ENCODE measurements at regions not wholly inside any gene's neighbourhood (a gene's known extent, or its start where the extent isn't known, plus 50 kb on each side); places are given as distances from the start of the nearest gene placed in this dataset.

DNA sequence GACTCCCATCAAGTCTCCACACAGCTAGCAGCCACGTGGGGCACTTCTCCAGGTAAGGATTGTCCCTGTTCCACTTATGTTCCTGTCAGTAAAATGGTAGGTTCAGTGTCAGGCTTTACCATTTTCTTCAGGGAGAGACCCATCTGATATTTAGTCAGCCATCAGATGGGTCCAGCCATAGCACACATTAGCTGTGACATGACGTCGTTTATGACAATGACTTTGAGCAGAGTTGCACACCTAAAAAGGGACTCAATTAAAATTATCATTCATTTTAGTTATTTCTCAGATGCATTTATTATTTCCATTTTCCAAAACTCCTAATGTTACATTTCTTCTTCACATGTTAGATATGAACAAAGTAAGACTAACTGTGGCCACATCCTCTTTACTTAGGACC lies 68.2 kb upstream of the SNRPN start:
- Histone ChIP-seq H3K36me3 (ENCODE audit: control insufficient read depth in 2 of 3, insufficient read depth in 3 of 3, low read length in 3 of 3) (no peaks in the 10 kb centered on the region), H3K4me3 (ENCODE audit: low read length in 3 of 3) (no peak overlapping the region), H3K4me1 (ENCODE audit: control insufficient read depth in 2 of 3, insufficient read depth in 2 of 3, low read depth in 1 of 3, low read length in 3 of 3) (no peaks in the 10 kb centered on the region), H3K9me3 (ENCODE audit: control insufficient read depth in 2 of 3, insufficient read depth in 1 of 3, low read length in 3 of 3) (no peaks in the 10 kb centered on the region), H3K27me3 (ENCODE audit: control insufficient read depth, insufficient read depth, low read length) (no peaks in the 10 kb centered on the region), H3K9ac (ENCODE audit: low read length in 3 of 3) (no peak overlapping the region), H3K27ac (ENCODE audit: low read depth in 2 of 2, low read length in 2 of 2) (no peak overlapping the region)
- TF ChIP-seq, protein P1, sequence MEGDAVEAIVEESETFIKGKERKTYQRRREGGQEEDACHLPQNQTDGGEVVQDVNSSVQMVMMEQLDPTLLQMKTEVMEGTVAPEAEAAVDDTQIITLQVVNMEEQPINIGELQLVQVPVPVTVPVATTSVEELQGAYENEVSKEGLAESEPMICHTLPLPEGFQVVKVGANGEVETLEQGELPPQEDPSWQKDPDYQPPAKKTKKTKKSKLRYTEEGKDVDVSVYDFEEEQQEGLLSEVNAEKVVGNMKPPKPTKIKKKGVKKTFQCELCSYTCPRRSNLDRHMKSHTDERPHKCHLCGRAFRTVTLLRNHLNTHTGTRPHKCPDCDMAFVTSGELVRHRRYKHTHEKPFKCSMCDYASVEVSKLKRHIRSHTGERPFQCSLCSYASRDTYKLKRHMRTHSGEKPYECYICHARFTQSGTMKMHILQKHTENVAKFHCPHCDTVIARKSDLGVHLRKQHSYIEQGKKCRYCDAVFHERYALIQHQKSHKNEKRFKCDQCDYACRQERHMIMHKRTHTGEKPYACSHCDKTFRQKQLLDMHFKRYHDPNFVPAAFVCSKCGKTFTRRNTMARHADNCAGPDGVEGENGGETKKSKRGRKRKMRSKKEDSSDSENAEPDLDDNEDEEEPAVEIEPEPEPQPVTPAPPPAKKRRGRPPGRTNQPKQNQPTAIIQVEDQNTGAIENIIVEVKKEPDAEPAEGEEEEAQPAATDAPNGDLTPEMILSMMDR (IDR thresholded peaks at IDR 0.05; ENCODE audit: borderline replicate concordance, extremely low read depth, insufficient read depth), result no peak
- DNase-seq (no peak), FAIRE-seq (no peak)
- intact Hi-C loops (cut with DNase I), result no loop called here

DNA sequence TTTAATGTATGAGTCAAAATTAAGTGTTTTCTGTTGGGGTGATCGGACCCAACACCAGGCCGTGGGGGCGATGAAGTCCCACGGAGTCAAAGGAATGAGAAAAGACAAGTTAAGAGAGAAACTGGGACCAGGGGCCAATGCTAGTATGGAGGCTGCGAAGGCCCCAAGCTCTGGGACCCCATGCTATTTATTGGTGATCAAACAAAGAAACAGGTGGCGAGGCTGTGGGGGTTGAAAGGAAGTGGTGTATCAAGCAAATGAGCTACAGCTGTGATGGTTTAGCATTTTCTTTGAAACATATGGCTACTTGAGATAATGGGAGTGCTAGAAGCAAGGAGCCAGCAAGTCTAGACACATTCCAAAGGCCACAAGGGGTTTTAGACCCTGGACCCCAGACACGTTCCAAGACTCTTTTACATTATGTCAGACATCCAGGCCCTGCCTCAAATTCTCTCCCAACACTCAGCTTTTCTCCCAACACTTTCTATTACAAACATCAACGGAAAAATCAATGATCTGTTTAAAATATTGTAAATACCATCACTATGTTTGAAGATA lies 56.0 kb upstream of the SNRPN start:
- H3K4me3 ChIP-seq (ENCODE audit: low read length in 3 of 3), result no peak overlapping the region
- no peaks in the 10 kb centered on the region for H3K4me1 ChIP-seq (ENCODE audit: control insufficient read depth in 2 of 3, insufficient read depth in 2 of 3, low read depth in 1 of 3, low read length in 3 of 3)
- no peaks in the 10 kb centered on the region for H3K27me3 ChIP-seq (ENCODE audit: control insufficient read depth, insufficient read depth, low read length)
- no peaks in the 10 kb centered on the region for H3K9me3 ChIP-seq (ENCODE audit: control insufficient read depth in 2 of 3, insufficient read depth in 1 of 3, low read length in 3 of 3)
- TF ChIP-seq, protein P1 (IDR thresholded peaks at IDR 0.05; ENCODE audit: borderline replicate concordance, extremely low read depth, insufficient read depth), result no peak
- H3K9ac ChIP-seq (ENCODE audit: low read length in 3 of 3), result no peak overlapping the region
- peak in 1 of 5 donors; percentile 24 for DNase-seq
- FAIRE-seq, result no peak
- H3K27ac ChIP-seq (ENCODE audit: low read depth in 2 of 2, low read length in 2 of 2), result no peak overlapping the region
- no peaks in the 10 kb centered on the region for H3K36me3 ChIP-seq (ENCODE audit: control insufficient read depth in 2 of 3, insufficient read depth in 3 of 3, low read length in 3 of 3)
- intact Hi-C loops (cut with DNase I), result no loop called here

DNA sequence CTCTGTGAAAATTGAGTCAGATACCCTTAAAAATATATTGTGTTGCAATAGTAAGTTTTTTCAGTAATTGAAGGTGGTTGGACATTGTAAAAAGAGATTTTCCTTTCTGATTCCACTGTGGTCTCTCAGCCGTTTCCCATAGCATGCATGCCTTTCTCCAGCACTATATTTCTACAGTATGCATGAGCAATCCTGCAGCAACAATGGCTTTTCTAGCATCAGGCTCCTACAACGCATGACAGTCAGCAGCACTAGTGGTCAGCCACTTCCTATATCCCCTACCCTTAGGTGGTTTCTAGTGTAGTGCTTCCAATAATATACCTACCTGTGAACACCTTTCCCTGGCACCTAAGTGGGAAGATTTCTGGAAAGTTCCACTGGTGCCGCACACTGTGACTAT lies 55.4 kb upstream of the SNRPN start:
- Histone ChIP-seq H3K9ac (ENCODE audit: low read length in 3 of 3) (no peak overlapping the region), H3K4me1 (ENCODE audit: control insufficient read depth in 2 of 3, insufficient read depth in 2 of 3, low read depth in 1 of 3, low read length in 3 of 3) (no peaks in the 10 kb centered on the region), H3K4me3 (ENCODE audit: low read length in 3 of 3) (no peak overlapping the region), H3K9me3 (ENCODE audit: control insufficient read depth in 2 of 3, insufficient read depth in 1 of 3, low read length in 3 of 3) (no peaks in the 10 kb centered on the region), H3K36me3 (ENCODE audit: control insufficient read depth in 2 of 3, insufficient read depth in 3 of 3, low read length in 3 of 3) (no peaks in the 10 kb centered on the region), H3K27me3 (ENCODE audit: control insufficient read depth, insufficient read depth, low read length) (no peaks in the 10 kb centered on the region), H3K27ac (ENCODE audit: low read depth in 2 of 2, low read length in 2 of 2) (no peak overlapping the region)
- intact Hi-C loops (cut with DNase I), result no loop called here
- DNase-seq, result peak in 1 of 5 donors; percentile 4
- TF ChIP-seq, protein P1 (IDR thresholded peaks at IDR 0.05; ENCODE audit: borderline replicate concordance, extremely low read depth, insufficient read depth), result no peak
- FAIRE-seq, result no peak

DNA sequence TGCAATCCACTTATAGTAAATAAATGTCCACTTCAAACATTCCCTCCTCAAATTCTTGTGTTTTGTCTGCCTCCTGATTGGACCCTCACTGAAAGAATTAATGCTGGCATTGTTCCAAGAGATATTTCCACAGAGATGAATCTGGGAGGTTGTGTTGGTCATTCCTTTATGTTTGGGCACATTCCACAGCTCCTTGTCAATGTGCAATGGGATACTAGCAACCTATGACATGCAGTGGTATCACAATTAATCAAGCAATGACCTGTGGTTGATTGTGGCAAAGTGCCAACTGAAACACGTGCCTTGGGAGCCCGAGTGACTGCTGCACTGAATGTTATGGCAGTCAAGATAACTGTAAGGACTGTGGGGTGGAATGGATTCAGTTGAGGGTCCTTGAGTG lies 55.0 kb upstream of the SNRPN start:
- Histone ChIP-seq H3K4me1 (ENCODE audit: control insufficient read depth in 2 of 3, insufficient read depth in 2 of 3, low read depth in 1 of 3, low read length in 3 of 3) (no peaks in the 10 kb centered on the region), H3K4me3 (ENCODE audit: low read length in 3 of 3) (no peak overlapping the region), H3K9ac (ENCODE audit: low read length in 3 of 3) (no peak overlapping the region), H3K9me3 (ENCODE audit: control insufficient read depth in 2 of 3, insufficient read depth in 1 of 3, low read length in 3 of 3) (no peaks in the 10 kb centered on the region), H3K27ac (ENCODE audit: low read depth in 2 of 2, low read length in 2 of 2) (no peak overlapping the region), H3K27me3 (ENCODE audit: control insufficient read depth, insufficient read depth, low read length) (no peaks in the 10 kb centered on the region), H3K36me3 (ENCODE audit: control insufficient read depth in 2 of 3, insufficient read depth in 3 of 3, low read length in 3 of 3) (no peaks in the 10 kb centered on the region)
- TF ChIP-seq, protein P1 (IDR thresholded peaks at IDR 0.05; ENCODE audit: borderline replicate concordance, extremely low read depth, insufficient read depth), result no peak
- no peak for FAIRE-seq
- intact Hi-C loops (cut with DNase I), result no loop called here
- peak in 1 of 5 donors; percentile 14 for DNase-seq

Data from kidney (tissue), 13 donors.